Testis (tissue), 2 donors: ENCODE measurements at regions not wholly inside any gene's neighbourhood (a gene's known extent, or its start where the extent isn't known, plus 50 kb on each side); places are given as distances from the start of the nearest gene placed in this dataset.

Source experiments
- POLR2A ChIP-seq: fragments of 450-650 bp; IDR thresholded peaks from one replicate; pipeline ENCODE4 v1.6.1; 2017; ENCODE audit warnings: antibody characterized with exemption, mild to moderate bottlenecking, moderate library complexity
- TF ChIP-seq, protein P1 (sequence below), 3 experiments: fragments of 450-650 bp in 2 of 3; fragments of 200-600 bp in 1 of 3; sonication (generic) in 1 of 3; IDR thresholded peaks; one replicate each; pipeline ENCODE4 v1.5.1; 2016 to 2019; ENCODE audit warnings: antibody characterized with exemption in 3 of 3, mild to moderate bottlenecking in 2 of 3, moderate library complexity in 1 of 3

DNA sequence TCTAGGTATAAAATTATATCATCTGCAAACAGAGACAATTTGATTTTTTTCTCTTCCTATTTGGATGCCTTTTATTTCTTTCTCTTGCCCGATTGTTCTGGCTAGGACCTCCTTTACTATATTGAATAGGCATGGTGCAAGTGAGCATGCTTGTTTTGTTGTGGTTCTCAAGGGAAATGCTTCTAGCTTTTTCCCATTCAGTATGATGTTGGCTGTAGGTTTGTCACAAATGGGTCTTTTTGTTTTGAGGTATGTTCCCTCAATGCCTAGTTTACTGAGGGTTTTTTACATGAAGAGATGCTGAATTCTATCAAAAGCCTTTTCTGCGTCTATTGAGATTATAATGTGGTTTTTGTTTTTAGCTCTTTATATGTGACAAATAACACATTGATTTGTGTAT lies 198.2 kb upstream of the GHR start:
- TF ChIP-seq, protein P1, sequence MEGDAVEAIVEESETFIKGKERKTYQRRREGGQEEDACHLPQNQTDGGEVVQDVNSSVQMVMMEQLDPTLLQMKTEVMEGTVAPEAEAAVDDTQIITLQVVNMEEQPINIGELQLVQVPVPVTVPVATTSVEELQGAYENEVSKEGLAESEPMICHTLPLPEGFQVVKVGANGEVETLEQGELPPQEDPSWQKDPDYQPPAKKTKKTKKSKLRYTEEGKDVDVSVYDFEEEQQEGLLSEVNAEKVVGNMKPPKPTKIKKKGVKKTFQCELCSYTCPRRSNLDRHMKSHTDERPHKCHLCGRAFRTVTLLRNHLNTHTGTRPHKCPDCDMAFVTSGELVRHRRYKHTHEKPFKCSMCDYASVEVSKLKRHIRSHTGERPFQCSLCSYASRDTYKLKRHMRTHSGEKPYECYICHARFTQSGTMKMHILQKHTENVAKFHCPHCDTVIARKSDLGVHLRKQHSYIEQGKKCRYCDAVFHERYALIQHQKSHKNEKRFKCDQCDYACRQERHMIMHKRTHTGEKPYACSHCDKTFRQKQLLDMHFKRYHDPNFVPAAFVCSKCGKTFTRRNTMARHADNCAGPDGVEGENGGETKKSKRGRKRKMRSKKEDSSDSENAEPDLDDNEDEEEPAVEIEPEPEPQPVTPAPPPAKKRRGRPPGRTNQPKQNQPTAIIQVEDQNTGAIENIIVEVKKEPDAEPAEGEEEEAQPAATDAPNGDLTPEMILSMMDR (IDR thresholded peaks at IDR 0.05), result no peak
- TF ChIP-seq POLR2A, result no peak
